ENCODE measurements at regions not wholly inside any gene's neighbourhood (a gene's known extent, or its start where the extent isn't known, plus 50 kb on each side); places are given as distances from the start of the nearest gene placed in this dataset.
"Not testable (repeated sequence)": the region's sequence is repeated elsewhere in the genome, so short reads cannot be mapped to it uniquely, and the experiment has no call there.

DNA sequence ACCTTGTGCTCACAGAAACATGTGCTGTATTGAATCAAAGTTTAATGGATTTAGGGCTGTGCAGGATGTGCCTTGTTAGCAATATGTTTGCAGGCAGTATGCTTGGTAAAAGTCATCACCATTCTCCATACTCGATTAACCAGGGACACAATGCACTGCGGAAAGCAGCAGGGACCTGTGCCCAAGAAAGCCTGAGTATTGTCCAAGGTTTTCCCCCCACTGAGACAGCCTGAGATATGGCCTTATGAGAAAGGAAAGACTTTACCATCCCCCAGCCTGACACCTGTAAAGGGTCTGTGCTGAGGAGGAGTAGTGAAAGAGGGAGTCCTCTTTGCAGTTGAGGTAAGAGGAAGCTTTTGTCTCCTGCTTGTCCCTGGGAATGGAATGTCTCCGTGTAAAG, 476.2 kb downstream of the DIRAS2 start:
- H3K4me1 ChIP-seq (ENCODE audit: control insufficient read depth in 2 of 2, insufficient read depth in 2 of 2, low read length in 1 of 2); H3K4me3 ChIP-seq (ENCODE audit: low read depth in 1 of 2, low read length in 2 of 2); H3K36me3 ChIP-seq (ENCODE audit: control insufficient read depth in 2 of 2, insufficient read depth in 2 of 2, low read length in 1 of 2); H3K27me3 ChIP-seq (ENCODE audit: control insufficient read depth in 1 of 2, insufficient read depth in 2 of 2, low read length in 2 of 2); H3K9me3 ChIP-seq (ENCODE audit: control insufficient read depth in 2 of 2, insufficient read depth in 1 of 2, low read depth in 1 of 2, low read length in 1 of 2); H3K27ac ChIP-seq (ENCODE audit: low read depth in 2 of 2, low read length in 1 of 2): not testable (repeated sequence)
- 45 to 61% methylated on average over 3 of the region's 3 CpGs for WGBS, 2 donors

DNA sequence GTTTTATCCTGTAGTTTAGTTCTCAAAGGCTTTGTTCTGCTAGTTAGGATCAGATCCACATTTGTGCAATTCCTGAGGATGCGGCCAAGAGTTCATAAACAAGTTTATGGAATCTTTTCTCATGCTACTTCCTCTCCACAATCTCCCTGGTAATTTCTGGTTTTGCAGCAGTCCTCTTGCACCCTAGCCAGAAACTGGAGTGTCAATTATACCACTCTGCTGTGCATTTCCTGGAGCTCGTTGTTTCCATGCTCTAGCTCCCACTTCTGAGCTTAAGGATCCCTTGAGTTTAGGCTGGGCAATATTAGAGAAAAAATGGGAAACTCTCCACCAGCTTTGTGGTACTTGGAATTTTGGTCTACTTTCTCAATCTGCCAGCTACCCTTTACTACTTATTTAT, 474.7 kb downstream of the DIRAS2 start:
- Histone ChIP-seq H3K27me3 (ENCODE audit: control insufficient read depth in 1 of 2, insufficient read depth in 2 of 2, low read length in 2 of 2) (no peaks in the 10 kb centered on the region), H3K36me3 (ENCODE audit: control insufficient read depth in 2 of 2, insufficient read depth in 2 of 2, low read length in 1 of 2) (no peaks in the 10 kb centered on the region), H3K9me3 (ENCODE audit: control insufficient read depth in 2 of 2, insufficient read depth in 1 of 2, low read depth in 1 of 2, low read length in 1 of 2) (peaks cover 0 to 3% of the 10 kb centered on the region in 2 donors), H3K27ac (ENCODE audit: low read depth in 2 of 2, low read length in 1 of 2) (no peak overlapping the region), H3K4me3 (ENCODE audit: low read depth in 1 of 2, low read length in 2 of 2) (no peak overlapping the region), H3K4me1 (ENCODE audit: control insufficient read depth in 2 of 2, insufficient read depth in 2 of 2, low read length in 1 of 2) (no peaks in the 10 kb centered on the region)
- WGBS, 2 donors = 43 to 49% methylated on average over 2 of the region's 2 CpGs

DNA sequence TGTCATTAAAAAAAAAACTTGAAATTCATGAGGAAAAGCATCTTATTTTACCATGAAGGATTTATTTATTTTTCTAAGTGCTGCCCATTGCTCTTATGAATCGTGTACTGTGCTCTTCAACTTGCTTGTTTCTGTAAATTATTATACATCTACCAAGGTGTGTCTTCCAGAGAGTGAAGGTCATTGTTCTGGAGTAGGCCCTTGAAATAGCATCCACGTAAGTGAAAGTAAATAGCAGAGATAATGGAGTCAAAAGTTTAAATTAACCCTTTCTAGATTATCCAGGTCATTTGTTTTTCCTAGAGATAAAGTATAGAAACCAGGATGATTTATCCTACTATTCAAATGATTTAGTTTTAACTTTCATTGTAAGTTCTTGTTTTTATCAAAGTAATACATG, 473.1 kb downstream of the DIRAS2 start:
- Histone ChIP-seq H3K4me1 (ENCODE audit: control insufficient read depth in 2 of 2, insufficient read depth in 2 of 2, low read length in 1 of 2) (no peaks in the 10 kb centered on the region), H3K9me3 (ENCODE audit: control insufficient read depth in 2 of 2, insufficient read depth in 1 of 2, low read depth in 1 of 2, low read length in 1 of 2) (peaks cover 0 to 3% of the 10 kb centered on the region in 2 donors), H3K4me3 (ENCODE audit: low read depth in 1 of 2, low read length in 2 of 2) (no peak overlapping the region), H3K36me3 (ENCODE audit: control insufficient read depth in 2 of 2, insufficient read depth in 2 of 2, low read length in 1 of 2) (no peaks in the 10 kb centered on the region), H3K27me3 (ENCODE audit: control insufficient read depth in 1 of 2, insufficient read depth in 2 of 2, low read length in 2 of 2) (no peaks in the 10 kb centered on the region), H3K27ac (ENCODE audit: low read depth in 2 of 2, low read length in 1 of 2) (no peak overlapping the region)
- WGBS, 2 donors = 43 to 44% methylated on average over 2 of the region's 2 CpGs

DNA sequence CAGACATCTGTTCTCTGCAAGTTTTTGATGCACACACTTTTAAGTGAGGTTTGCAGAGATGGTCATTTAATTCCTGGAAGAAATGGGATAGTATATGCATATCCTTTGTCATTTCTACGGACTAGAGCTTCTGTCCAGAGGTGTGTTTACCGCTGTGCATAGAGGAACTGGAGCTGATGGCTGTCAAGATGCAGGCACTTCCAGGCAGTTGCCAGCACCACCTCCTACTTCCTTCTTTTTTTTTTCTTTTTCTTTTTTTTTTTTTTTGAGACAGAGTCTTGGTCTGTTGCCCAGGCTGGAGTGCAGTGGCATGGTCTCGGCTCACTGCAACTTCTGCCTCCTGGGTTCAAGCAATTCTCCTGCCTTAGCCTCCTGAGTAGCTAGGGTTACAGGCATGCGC, 468.7 kb downstream of the DIRAS2 start:
- H3K9me3 ChIP-seq (ENCODE audit: control insufficient read depth in 2 of 2, insufficient read depth in 1 of 2, low read depth in 1 of 2, low read length in 1 of 2); H3K36me3 ChIP-seq (ENCODE audit: control insufficient read depth in 2 of 2, insufficient read depth in 2 of 2, low read length in 1 of 2); H3K27ac ChIP-seq (ENCODE audit: low read depth in 2 of 2, low read length in 1 of 2); H3K4me1 ChIP-seq (ENCODE audit: control insufficient read depth in 2 of 2, insufficient read depth in 2 of 2, low read length in 1 of 2); H3K27me3 ChIP-seq (ENCODE audit: control insufficient read depth in 1 of 2, insufficient read depth in 2 of 2, low read length in 2 of 2); H3K4me3 ChIP-seq (ENCODE audit: low read depth in 1 of 2, low read length in 2 of 2): not testable (repeated sequence)
- WGBS, 2 donors = 71 to 74% methylated on average over 4 of the region's 4 CpGs

DNA sequence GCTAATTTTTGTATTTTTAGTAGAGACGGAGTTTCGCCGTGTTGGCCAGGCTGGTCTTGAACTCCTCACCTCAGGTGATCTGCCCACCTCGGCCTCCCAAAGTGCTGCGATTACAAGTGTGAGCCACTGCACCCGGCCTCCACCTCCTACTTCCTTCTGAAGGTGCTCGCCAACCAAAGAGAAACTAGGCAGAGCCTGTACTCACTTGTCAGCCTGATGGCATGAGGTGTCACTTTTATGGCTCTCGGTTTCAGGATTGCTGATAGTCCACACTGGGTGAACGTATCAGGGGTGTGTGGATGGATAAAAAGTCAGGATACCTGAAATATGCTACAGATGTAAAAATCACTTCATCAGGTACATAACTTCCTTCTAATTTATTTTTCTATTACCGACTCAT, 468.3 kb downstream of the DIRAS2 start:
- not testable (repeated sequence) for H3K27me3 ChIP-seq (ENCODE audit: control insufficient read depth in 1 of 2, insufficient read depth in 2 of 2, low read length in 2 of 2); H3K27ac ChIP-seq (ENCODE audit: low read depth in 2 of 2, low read length in 1 of 2); H3K4me1 ChIP-seq (ENCODE audit: control insufficient read depth in 2 of 2, insufficient read depth in 2 of 2, low read length in 1 of 2); H3K36me3 ChIP-seq (ENCODE audit: control insufficient read depth in 2 of 2, insufficient read depth in 2 of 2, low read length in 1 of 2); H3K9me3 ChIP-seq (ENCODE audit: control insufficient read depth in 2 of 2, insufficient read depth in 1 of 2, low read depth in 1 of 2, low read length in 1 of 2); H3K4me3 ChIP-seq (ENCODE audit: low read depth in 1 of 2, low read length in 2 of 2)
- WGBS, 2 donors = 74 to 87% methylated on average over 10 of the region's 10 CpGs

DNA sequence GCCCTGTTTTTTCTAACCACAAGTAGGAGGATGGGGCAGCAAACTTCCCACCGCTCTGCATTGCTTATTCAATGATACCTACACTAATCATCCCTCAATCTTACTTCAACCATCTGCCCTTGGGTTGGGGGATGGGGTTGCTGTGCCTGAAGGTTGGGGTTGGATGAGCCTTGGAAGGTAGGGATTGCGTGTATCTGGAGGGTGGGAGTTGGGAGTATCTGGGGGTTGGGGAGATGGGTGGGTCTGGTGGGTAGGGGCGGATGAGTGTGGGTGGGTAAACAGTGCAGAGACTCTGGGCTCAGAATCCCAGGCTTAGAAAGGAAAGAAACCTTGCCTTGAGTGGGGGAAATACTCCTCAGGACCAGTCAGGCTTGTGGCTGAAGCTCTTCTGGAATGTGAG, 467.4 kb downstream of the DIRAS2 start:
- no peak overlapping the region for H3K27ac ChIP-seq (ENCODE audit: low read depth in 2 of 2, low read length in 1 of 2)
- no peaks in the 10 kb centered on the region for H3K27me3 ChIP-seq (ENCODE audit: control insufficient read depth in 1 of 2, insufficient read depth in 2 of 2, low read length in 2 of 2)
- H3K4me1 ChIP-seq (ENCODE audit: control insufficient read depth in 2 of 2, insufficient read depth in 2 of 2, low read length in 1 of 2) = no peaks in the 10 kb centered on the region
- H3K4me3 ChIP-seq (ENCODE audit: low read depth in 1 of 2, low read length in 2 of 2) = no peak overlapping the region
- peaks cover 0 to 3% of the 10 kb centered on the region in 2 donors for H3K9me3 ChIP-seq (ENCODE audit: control insufficient read depth in 2 of 2, insufficient read depth in 1 of 2, low read depth in 1 of 2, low read length in 1 of 2)
- H3K36me3 ChIP-seq (ENCODE audit: control insufficient read depth in 2 of 2, insufficient read depth in 2 of 2, low read length in 1 of 2) = no peaks in the 10 kb centered on the region
- WGBS, 2 donors = 91 to 98% methylated on average over 3 of the region's 3 CpGs

DNA sequence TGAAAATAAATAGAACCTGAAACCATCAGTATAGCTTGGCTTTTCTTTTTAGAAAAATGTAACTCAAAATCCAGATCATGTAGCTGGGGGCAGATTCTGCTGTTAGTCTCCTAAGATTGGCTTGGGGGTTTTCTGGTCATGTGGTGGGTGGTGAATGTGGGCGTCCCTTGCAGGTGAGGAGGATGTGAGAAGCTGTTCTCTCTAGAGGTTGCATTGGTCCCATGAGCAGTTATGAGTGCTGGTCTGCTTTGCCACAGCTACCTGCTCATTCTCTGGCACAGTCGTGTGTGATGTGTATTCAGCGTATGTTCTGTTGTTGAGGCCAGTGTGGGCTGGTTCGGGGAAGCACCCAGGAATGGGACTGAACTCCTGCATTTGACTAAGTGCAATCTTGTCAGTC, 466.8 kb downstream of the DIRAS2 start:
- no peak overlapping the region for H3K27ac ChIP-seq (ENCODE audit: low read depth in 2 of 2, low read length in 1 of 2)
- H3K36me3 ChIP-seq (ENCODE audit: control insufficient read depth in 2 of 2, insufficient read depth in 2 of 2, low read length in 1 of 2) = no peaks in the 10 kb centered on the region
- peaks cover 0 to 1% of the 10 kb centered on the region in 2 donors for H3K9me3 ChIP-seq (ENCODE audit: control insufficient read depth in 2 of 2, insufficient read depth in 1 of 2, low read depth in 1 of 2, low read length in 1 of 2)
- no peaks in the 10 kb centered on the region for H3K27me3 ChIP-seq (ENCODE audit: control insufficient read depth in 1 of 2, insufficient read depth in 2 of 2, low read length in 2 of 2)
- 86% methylated on average over 4 of the region's 4 CpGs for WGBS, 2 donors
- no peaks in the 10 kb centered on the region for H3K4me1 ChIP-seq (ENCODE audit: control insufficient read depth in 2 of 2, insufficient read depth in 2 of 2, low read length in 1 of 2)
- H3K4me3 ChIP-seq (ENCODE audit: low read depth in 1 of 2, low read length in 2 of 2) = no peak overlapping the region

DNA sequence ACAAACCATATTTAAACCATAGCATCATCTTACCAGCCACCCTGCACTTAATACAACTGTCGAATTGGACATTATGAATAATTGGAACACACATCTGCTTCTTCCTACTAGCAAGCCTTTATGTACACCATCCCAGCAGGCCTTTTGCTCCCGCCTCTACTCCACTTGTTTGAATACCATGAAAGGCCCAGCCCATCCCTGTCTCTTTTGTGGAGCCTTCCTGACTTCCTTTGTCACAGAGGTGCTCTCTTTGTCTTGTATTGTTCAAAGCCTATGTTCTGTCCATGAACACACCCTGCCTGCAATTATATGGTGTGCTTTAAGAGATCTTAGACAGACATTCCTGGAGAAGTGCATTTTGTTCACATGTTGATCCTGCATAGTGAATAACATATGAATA, 465.7 kb downstream of the DIRAS2 start:
- no peaks in the 10 kb centered on the region for H3K27me3 ChIP-seq (ENCODE audit: control insufficient read depth in 1 of 2, insufficient read depth in 2 of 2, low read length in 2 of 2)
- H3K4me3 ChIP-seq (ENCODE audit: low read depth in 1 of 2, low read length in 2 of 2) = no peak overlapping the region
- no peaks in the 10 kb centered on the region for H3K9me3 ChIP-seq (ENCODE audit: control insufficient read depth in 2 of 2, insufficient read depth in 1 of 2, low read depth in 1 of 2, low read length in 1 of 2)
- no peaks in the 10 kb centered on the region for H3K4me1 ChIP-seq (ENCODE audit: control insufficient read depth in 2 of 2, insufficient read depth in 2 of 2, low read length in 1 of 2)
- H3K27ac ChIP-seq (ENCODE audit: low read depth in 2 of 2, low read length in 1 of 2) = no peak overlapping the region
- WGBS, 2 donors = 78 to 88% methylated on average over 2 of the region's 2 CpGs
- no peaks in the 10 kb centered on the region for H3K36me3 ChIP-seq (ENCODE audit: control insufficient read depth in 2 of 2, insufficient read depth in 2 of 2, low read length in 1 of 2)

DNA sequence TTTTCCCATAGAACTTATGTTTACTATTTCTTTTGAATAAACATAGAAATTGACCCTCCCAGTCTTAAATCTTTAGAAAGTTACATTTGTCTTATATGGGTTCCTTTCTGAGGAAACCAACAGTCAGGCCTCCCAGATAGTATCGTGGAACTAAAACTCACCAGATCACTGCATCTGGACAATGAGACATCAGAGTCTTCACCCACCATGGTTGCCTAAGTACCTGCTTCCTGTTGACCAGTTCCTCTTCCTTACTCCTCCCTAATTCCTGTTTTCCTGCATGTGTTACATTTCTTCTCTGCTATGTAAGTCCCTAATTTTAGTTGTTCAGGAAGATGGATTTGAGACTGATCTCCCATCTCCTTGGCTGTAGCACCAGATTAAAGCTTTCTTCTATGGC, 462.2 kb downstream of the DIRAS2 start:
- WGBS, 2 donors = 64 to 76% methylated on average over 1 of the region's 1 CpG
- H3K27me3 ChIP-seq (ENCODE audit: control insufficient read depth in 1 of 2, insufficient read depth in 2 of 2, low read length in 2 of 2) = no peaks in the 10 kb centered on the region
- H3K4me3 ChIP-seq (ENCODE audit: low read depth in 1 of 2, low read length in 2 of 2) = no peak overlapping the region
- H3K4me1 ChIP-seq (ENCODE audit: control insufficient read depth in 2 of 2, insufficient read depth in 2 of 2, low read length in 1 of 2) = no peaks in the 10 kb centered on the region
- H3K27ac ChIP-seq (ENCODE audit: low read depth in 2 of 2, low read length in 1 of 2) = no peak overlapping the region
- no peaks in the 10 kb centered on the region for H3K9me3 ChIP-seq (ENCODE audit: control insufficient read depth in 2 of 2, insufficient read depth in 1 of 2, low read depth in 1 of 2, low read length in 1 of 2)
- no peaks in the 10 kb centered on the region for H3K36me3 ChIP-seq (ENCODE audit: control insufficient read depth in 2 of 2, insufficient read depth in 2 of 2, low read length in 1 of 2)

DNA sequence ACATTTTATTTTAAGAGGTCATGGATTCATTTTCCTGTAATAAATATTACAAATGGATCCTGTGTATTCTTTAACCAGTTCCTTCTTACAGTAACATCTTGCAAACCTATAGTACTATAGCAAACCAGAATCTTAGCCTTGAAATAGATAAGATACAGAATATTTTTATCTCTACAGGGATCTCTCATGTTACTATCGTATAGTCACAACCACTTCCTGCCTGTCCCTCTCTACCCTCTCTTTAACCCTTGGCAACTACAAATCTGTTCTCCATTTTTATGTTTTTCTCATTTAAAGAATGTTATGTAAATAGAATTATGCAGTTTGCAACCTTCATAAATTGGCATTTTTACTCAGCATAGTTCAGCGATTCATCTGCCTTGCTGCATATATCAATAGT, 454.0 kb downstream of the DIRAS2 start:
- H3K27me3 ChIP-seq (ENCODE audit: control insufficient read depth in 1 of 2, insufficient read depth in 2 of 2, low read length in 2 of 2) = no peaks in the 10 kb centered on the region
- H3K27ac ChIP-seq (ENCODE audit: low read depth in 2 of 2, low read length in 1 of 2) = no peak overlapping the region
- H3K36me3 ChIP-seq (ENCODE audit: control insufficient read depth in 2 of 2, insufficient read depth in 2 of 2, low read length in 1 of 2) = no peaks in the 10 kb centered on the region
- no peaks in the 10 kb centered on the region for H3K4me1 ChIP-seq (ENCODE audit: control insufficient read depth in 2 of 2, insufficient read depth in 2 of 2, low read length in 1 of 2)
- H3K4me3 ChIP-seq (ENCODE audit: low read depth in 1 of 2, low read length in 2 of 2) = no peak overlapping the region
- H3K9me3 ChIP-seq (ENCODE audit: control insufficient read depth in 2 of 2, insufficient read depth in 1 of 2, low read depth in 1 of 2, low read length in 1 of 2) = no peaks in the 10 kb centered on the region
- 66 to 74% methylated on average over 2 of the region's 2 CpGs for WGBS, 2 donors
